Endodermal cell (in vitro differentiated cells): ENCODE measurements at regions not wholly inside any gene's neighbourhood (a gene's known extent, or its start where the extent isn't known, plus 50 kb on each side); places are given as distances from the start of the nearest gene placed in this dataset.

Experiments
- DNase-seq: peaks from one replicate; pipeline ENCODE4 v3.0.0-alpha.2; 2017
- H3K27ac ChIP-seq: 2 replicates; pipeline ENCODE4 v1.5.1; 2013; ENCODE audit warnings: mild to moderate bottlenecking, low read depth, low read length, moderate library complexity
- H3K27me3 ChIP-seq: 2 replicates; pipeline ENCODE4 v1.6.1; 2013; ENCODE audit warnings: mild to moderate bottlenecking, low read length, moderate library complexity; ENCODE audit not compliant: insufficient read depth, control insufficient read depth, poor library complexity, severe bottlenecking
- H3K36me3 ChIP-seq: 2 replicates; pipeline ENCODE4 v1.7.0; 2013; ENCODE audit warnings: mild to moderate bottlenecking, low read length, moderate library complexity; ENCODE audit not compliant: control insufficient read depth, insufficient read depth
- H3K4me1 ChIP-seq: one replicate; pipeline ENCODE4 v1.7.0; 2013; ENCODE audit warnings: low read length; ENCODE audit not compliant: control insufficient read depth, insufficient read depth
- H3K4me3 ChIP-seq: 2 replicates; pipeline ENCODE4 v1.5.1; 2013; ENCODE audit warnings: mild to moderate bottlenecking, low read length, moderate library complexity
- H3K9ac ChIP-seq: 2 replicates; pipeline ENCODE4 v1.6.1; 2013; ENCODE audit warnings: mild to moderate bottlenecking, low read length, moderate library complexity; ENCODE audit not compliant: poor library complexity, severe bottlenecking; ENCODE audit errors: extremely low read depth
- H3K9me3 ChIP-seq: 2 replicates; pipeline ENCODE4 v1.6.1; 2013; ENCODE audit warnings: mild to moderate bottlenecking, low read length, moderate library complexity; ENCODE audit not compliant: control insufficient read depth
- H3K27ac Mint-ChIP-seq: 2 replicates; pipeline ENCODE4 v1.8.0; 2020; ENCODE audit warnings: mixed read lengths
- H3K27me3 Mint-ChIP-seq: 2 replicates; pipeline ENCODE4 v1.8.0; 2021; ENCODE audit warnings: mild to moderate bottlenecking, mixed read lengths; ENCODE audit not compliant: insufficient read depth
- H3K36me3 Mint-ChIP-seq: 2 replicates; pipeline ENCODE4 v1.8.0; 2020; ENCODE audit warnings: low read depth, mixed read lengths
- H3K4me1 Mint-ChIP-seq: 2 replicates; pipeline ENCODE4 v1.8.0; 2020; ENCODE audit warnings: mixed read lengths
- H3K4me3 Mint-ChIP-seq: 2 replicates; pipeline ENCODE4 v1.8.0; 2020; ENCODE audit warnings: mild to moderate bottlenecking, moderate library complexity, mixed read lengths
- H3K9me3 Mint-ChIP-seq: 2 replicates; pipeline ENCODE4 v1.8.0; 2020; ENCODE audit warnings: mild to moderate bottlenecking, mixed read lengths
- CTCF ChIP-seq: fragments of 200-600 bp; sonication (generic); conservative IDR thresholded peaks from 2 replicates; pipeline ENCODE4 v1.5.0; 2021; ENCODE audit warnings: antibody characterized with exemption, mild to moderate bottlenecking
- WGBS, 2 experiments: methylation state at CpG; one replicate each; pipeline versions ENCODE4 v1.1.5 to v1.1.7; 2013; ENCODE audit warnings: missing lambda C conversion rate in 2 of 2, mixed read lengths in 1 of 2; ENCODE audit not compliant: insufficient coverage in 1 of 2, insufficient read length in 1 of 2; 5-methylcytosine and 5-hydroxymethylcytosine counted together

- no peaks in the 10 kb centered on the region for H3K36me3 ChIP-seq
- no peak for TF ChIP-seq CTCF
- no peak overlapping the region for H3K9ac ChIP-seq
- Mint-ChIP-seq H3K4me3 (no peak overlapping the region), H3K27me3 (no peaks in the 10 kb centered on the region), H3K9me3 (peaks cover 30% of the 10 kb centered on the region), H3K36me3 (no peaks in the 10 kb centered on the region), H3K27ac (no peak overlapping the region), H3K4me1 (no peaks in the 10 kb centered on the region)
- H3K4me3 ChIP-seq: no peak overlapping the region
- DNase-seq: no peak
- no peak overlapping the region for H3K27ac ChIP-seq
- H3K9me3 ChIP-seq: peaks cover 57% of the 10 kb centered on the region
- no peaks in the 10 kb centered on the region for H3K4me1 ChIP-seq
- H3K27me3 ChIP-seq: no peaks in the 10 kb centered on the region
Observed at GRCh38 chr2:13390676-13391075, 673.9 kb downstream of the TRIB2 start.

DNA sequence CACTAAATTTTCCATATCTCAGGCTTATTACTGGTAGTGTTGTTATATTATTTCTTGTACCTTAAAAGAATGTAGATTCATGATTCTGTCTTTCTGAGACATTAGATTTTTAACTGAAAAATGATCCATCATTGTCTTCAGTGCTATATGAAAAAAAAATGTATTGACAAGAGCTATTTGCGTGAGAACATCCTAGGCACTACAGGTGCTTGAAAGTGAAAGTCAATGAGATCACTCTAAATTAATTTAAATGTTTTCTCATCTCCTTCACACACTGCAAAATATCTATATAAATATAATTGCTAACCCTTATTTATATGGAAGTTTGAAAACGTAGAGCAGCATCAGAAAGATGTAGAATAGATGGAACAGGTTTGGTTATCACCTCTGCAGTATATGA, 684.6 kb downstream of the TRIB2 start:
- Histone ChIP-seq H3K27me3 (no peaks in the 10 kb centered on the region), H3K27ac (no peak overlapping the region), H3K9ac (no peak overlapping the region), H3K9me3 (peaks cover 52% of the 10 kb centered on the region), H3K36me3 (no peaks in the 10 kb centered on the region), H3K4me1 (no peaks in the 10 kb centered on the region), H3K4me3 (no peak overlapping the region)
- H3K4me1 Mint-ChIP-seq: no peaks in the 10 kb centered on the region
- no peak for TF ChIP-seq CTCF
- WGBS, 2 experiments: 40 to 67% methylated on average over 1 to 2 of the region's 2 CpGs
- no peak overlapping the region for H3K27ac Mint-ChIP-seq
- no peaks in the 10 kb centered on the region for H3K27me3 Mint-ChIP-seq
- DNase-seq: no peak
- H3K36me3 Mint-ChIP-seq: no peaks in the 10 kb centered on the region
- peaks cover 42% of the 10 kb centered on the region for H3K9me3 Mint-ChIP-seq
- no peak overlapping the region for H3K4me3 Mint-ChIP-seq

DNA sequence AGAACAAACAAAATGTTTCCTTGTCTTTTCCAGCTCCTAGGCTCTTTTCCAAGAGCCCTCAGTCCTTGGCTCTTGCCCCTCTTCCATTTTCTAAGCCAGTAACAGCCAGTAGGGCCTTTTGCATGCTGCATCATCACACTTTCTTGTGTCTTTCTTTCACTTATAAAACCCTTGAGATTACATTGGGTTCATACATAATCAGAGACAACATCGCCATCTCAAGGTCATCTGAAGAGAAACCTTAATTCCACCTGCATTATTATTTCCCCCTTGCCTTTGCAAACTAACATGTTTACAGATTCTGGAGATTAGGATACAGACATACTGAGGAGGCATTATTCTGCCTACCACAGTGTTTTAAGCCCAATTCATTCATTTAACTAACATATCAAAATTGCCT, 697.3 kb downstream of the TRIB2 start:
- Histone ChIP-seq H3K36me3 (no peaks in the 10 kb centered on the region), H3K4me1 (no peaks in the 10 kb centered on the region), H3K9ac (no peak overlapping the region), H3K4me3 (no peak overlapping the region), H3K27me3 (no peaks in the 10 kb centered on the region), H3K27ac (no peak overlapping the region), H3K9me3 (peaks cover 62% of the 10 kb centered on the region)
- Mint-ChIP-seq H3K9me3 (peaks cover 8% of the 10 kb centered on the region), H3K4me3 (no peak overlapping the region), H3K27me3 (no peaks in the 10 kb centered on the region), H3K4me1 (no peaks in the 10 kb centered on the region), H3K36me3 (no peaks in the 10 kb centered on the region), H3K27ac (no peak overlapping the region)
- DNase-seq: no peak
- TF ChIP-seq CTCF: peak; percentile 50
- 63 to 100% methylated on average over 1 of the region's 1 CpG for WGBS, 2 experiments
